Glutamatergic neuron (in vitro differentiated cells): ENCODE measurements at regions not wholly inside any gene's neighbourhood (a gene's known extent, or its start where the extent isn't known, plus 50 kb on each side); places are given as distances from the start of the nearest gene placed in this dataset.

ENCODE experiments used
- DNase-seq: peaks from one replicate; pipeline ENCODE4 v3.0.0; 2022
- H3K27ac Mint-ChIP-seq: one replicate; pipeline ENCODE4 v1.8.0; 2020; ENCODE audit warnings: mild to moderate bottlenecking, mixed read lengths, inconsistent platforms; ENCODE audit not compliant: unreplicated experiment
- H3K27me3 Mint-ChIP-seq: one replicate; pipeline ENCODE4 v1.8.0; 2020; ENCODE audit warnings: mild to moderate bottlenecking, moderate library complexity, mixed read lengths, inconsistent platforms; ENCODE audit not compliant: unreplicated experiment
- H3K36me3 Mint-ChIP-seq: one replicate; pipeline ENCODE4 v1.8.0; 2020; ENCODE audit warnings: mild to moderate bottlenecking, mixed read lengths, inconsistent platforms; ENCODE audit not compliant: unreplicated experiment
- H3K4me1 Mint-ChIP-seq: one replicate; pipeline ENCODE4 v1.8.0; 2020; ENCODE audit warnings: mild to moderate bottlenecking, low read depth, mixed read lengths, inconsistent platforms; ENCODE audit not compliant: unreplicated experiment
- H3K4me3 Mint-ChIP-seq: one replicate; pipeline ENCODE4 v1.8.0; 2020; ENCODE audit warnings: mild to moderate bottlenecking, mixed read lengths, inconsistent platforms; ENCODE audit not compliant: unreplicated experiment
- H3K9me3 Mint-ChIP-seq: one replicate; pipeline ENCODE4 v1.8.0; 2020; ENCODE audit warnings: mild to moderate bottlenecking, moderate library complexity, mixed read lengths, inconsistent platforms; ENCODE audit not compliant: unreplicated experiment
- CTCF ChIP-seq: fragments of 200-600 bp; sonication (generic); IDR thresholded peaks from one replicate; pipeline ENCODE4 v1.5.0; 2021; ENCODE audit not compliant: partially characterized antibody, unreplicated experiment

GRCh38 chr2:146771531-146771930 lies 1073.3 kb upstream of the ACVR2A start:
- H3K9me3 Mint-ChIP-seq, result no peaks in the 10 kb centered on the region
- no peak for TF ChIP-seq CTCF
- no peak for DNase-seq

GRCh38 chr2:146764301-146764700 lies 1080.5 kb upstream of the ACVR2A start:
- Mint-ChIP-seq H3K36me3 (no peaks in the 10 kb centered on the region), H3K4me1 (no peaks in the 10 kb centered on the region), H3K9me3 (peaks cover 4% of the 10 kb centered on the region), H3K27me3 (no peaks in the 10 kb centered on the region), H3K4me3 (no peak overlapping the region), H3K27ac (no peak overlapping the region)
- no peak for TF ChIP-seq CTCF
- DNase-seq, result no peak

More at GRCh38 chr2:146771531-146771930, 1073.3 kb upstream of the ACVR2A start:
- Mint-ChIP-seq H3K4me1 (no peaks in the 10 kb centered on the region), H3K4me3 (no peak overlapping the region), H3K27ac (no peak overlapping the region), H3K27me3 (peaks cover under 1% of the 10 kb centered on the region), H3K36me3 (no peaks in the 10 kb centered on the region)

- no peaks in the 10 kb centered on the region for H3K4me1 Mint-ChIP-seq
- H3K27me3 Mint-ChIP-seq, result no peaks in the 10 kb centered on the region
- H3K9me3 Mint-ChIP-seq, result peaks cover 4% of the 10 kb centered on the region
- H3K27ac Mint-ChIP-seq, result no peak overlapping the region
- no peaks in the 10 kb centered on the region for H3K36me3 Mint-ChIP-seq
- H3K4me3 Mint-ChIP-seq, result no peak overlapping the region
- no peak for TF ChIP-seq CTCF
- no peak for DNase-seq
These were observed 1082.0 kb upstream of the ACVR2A start for GRCh38 chr2:146762786-146763185.

GRCh38 chr2:146754606-146755005 lies 1090.2 kb upstream of the ACVR2A start:
- Mint-ChIP-seq H3K36me3 (no peaks in the 10 kb centered on the region), H3K27ac (no peak overlapping the region), H3K4me1 (peaks cover 1% of the 10 kb centered on the region), H3K27me3 (no peaks in the 10 kb centered on the region), H3K9me3 (no peaks in the 10 kb centered on the region), H3K4me3 (no peak overlapping the region)
- no peak for DNase-seq
- TF ChIP-seq CTCF, result no peak

- Mint-ChIP-seq H3K27me3 (no peaks in the 10 kb centered on the region), H3K4me1 (no peaks in the 10 kb centered on the region), H3K27ac (no peak overlapping the region), H3K36me3 (no peaks in the 10 kb centered on the region), H3K9me3 (no peaks in the 10 kb centered on the region), H3K4me3 (no peak overlapping the region)
- no peak for TF ChIP-seq CTCF
- DNase-seq, result no peak
These were observed 1096.8 kb upstream of the ACVR2A start for GRCh38 chr2:146748046-146748445.
